CD4-positive, alpha-beta T cell treated with Interleukin-6 at 100 ng/mL for 8 hours (primary cell): ENCODE measurements at regions not wholly inside any gene's neighbourhood (a gene's known extent, or its start where the extent isn't known, plus 50 kb on each side); places are given as distances from the start of the nearest gene placed in this dataset.
"Not testable (repeated sequence)": the region's sequence is repeated elsewhere in the genome, so short reads cannot be mapped to it uniquely, and the experiment has no call there.

Experiments used
- DNase-seq: peaks from one replicate; pipeline ENCODE4 v3.0.0-alpha.2; 2020; ENCODE audit warnings: mixed read lengths, low spot score

GRCh38 chr3:83251490-83251889 is 1490.0 kb upstream of the GBE1 start:
- no peak for DNase-seq

DNA sequence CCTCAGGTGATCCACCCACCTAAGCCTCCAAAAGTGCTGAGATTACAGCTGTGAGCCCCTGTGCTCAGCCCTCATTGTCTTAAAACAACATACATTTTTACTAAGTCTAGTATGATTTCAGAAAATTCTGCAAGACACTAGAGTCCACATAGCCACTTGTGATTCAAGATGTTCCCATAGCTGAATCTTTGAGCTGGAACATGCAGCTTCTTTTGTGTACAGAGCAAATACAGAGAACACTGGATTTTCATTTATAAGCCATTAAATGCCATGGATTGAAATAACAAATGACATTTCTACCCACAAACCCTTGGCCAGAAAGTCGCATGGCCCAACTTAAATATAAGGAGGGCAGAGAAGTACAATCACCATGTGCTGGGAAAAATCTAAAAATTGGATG is 1489.2 kb upstream of the GBE1 start:
- no peak for DNase-seq

DNA sequence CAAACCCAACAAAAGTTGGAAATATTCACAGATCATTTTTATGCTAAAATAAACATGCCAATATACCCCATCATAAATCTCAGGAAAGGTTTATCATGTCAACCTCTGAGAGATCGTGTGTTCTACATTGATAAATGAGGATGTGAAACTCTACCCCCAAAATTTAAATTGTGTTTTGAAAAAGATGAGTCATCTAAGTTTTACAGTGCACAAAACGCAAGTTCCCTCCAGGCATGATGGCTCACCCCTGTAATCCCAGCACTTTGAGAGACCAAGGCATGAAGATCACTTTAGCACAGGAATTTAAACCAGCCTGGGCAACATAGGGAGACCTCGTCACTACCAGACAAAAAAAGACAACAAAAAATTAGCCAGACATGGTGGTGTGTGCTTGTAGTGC is 1487.0 kb upstream of the GBE1 start:
- DNase-seq: no peak

DNA sequence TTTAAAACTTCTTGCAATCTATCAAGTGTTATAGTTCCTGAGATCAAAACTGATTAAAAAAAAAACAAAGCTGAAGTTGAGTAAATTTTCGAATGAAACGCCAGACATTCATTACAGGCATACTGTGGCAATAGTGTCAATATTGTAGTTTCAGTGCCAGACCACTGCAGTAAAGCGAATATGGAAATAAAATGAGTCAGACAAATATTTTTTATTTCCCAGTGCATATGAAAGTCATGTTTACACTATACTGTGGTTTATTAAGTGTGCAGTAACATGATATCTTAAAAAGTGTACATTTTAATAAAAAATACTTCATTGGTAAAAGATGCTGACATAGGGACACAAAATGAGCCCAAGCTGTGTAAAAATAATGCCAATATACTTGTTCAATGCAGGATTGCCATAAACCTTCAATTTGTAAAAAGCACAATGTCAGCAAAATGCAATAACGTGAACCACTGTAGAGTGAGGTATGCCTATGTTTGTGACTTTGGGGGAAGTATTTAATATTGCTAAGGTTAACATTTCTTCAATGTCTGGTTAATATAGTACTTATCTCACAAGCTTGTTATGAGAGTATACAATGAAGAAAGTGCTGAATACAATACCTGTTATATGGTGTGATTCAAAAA is 1473.9 kb upstream of the GBE1 start:
- no peak for DNase-seq

DNA sequence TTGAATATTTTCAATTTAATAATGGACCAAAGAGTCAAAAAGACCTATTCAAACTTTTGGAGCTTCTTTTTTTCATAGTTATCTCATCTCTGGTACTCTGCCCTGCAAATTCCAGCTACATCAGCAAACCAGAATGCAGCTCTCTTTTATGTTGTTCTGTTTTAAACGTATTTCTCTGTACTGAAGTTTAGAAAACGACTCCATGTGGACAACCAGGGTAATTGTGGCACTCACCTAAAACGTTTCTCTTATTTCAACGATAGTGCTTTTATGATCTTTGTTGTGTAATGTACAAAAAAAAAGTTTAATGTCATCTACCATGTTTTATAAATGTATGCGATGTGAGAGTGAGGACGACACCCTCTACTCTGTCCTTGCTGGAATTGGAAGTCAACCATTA is 1472.3 kb upstream of the GBE1 start:
- DNase-seq: no peak

DNA sequence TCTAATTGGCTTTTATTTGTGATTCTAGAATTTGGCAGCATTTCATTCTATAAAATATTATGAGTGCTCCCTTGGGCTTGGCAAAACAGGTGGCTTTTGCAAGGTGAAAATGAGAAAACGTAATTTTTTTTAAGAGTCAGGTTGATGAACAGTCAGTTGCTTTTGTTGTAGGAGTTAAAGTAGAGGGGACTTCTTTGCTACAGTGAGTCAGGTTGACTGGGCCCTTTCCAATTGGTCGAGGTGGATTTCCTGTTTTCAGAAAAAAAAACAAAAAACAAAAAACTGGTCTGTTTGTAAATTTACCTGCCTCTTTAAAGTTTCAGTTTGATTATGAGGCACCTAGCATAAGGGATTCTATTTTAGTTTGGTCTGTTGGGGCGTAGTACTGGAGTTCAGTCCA is 1469.4 kb upstream of the GBE1 start:
- no peak for DNase-seq

DNA sequence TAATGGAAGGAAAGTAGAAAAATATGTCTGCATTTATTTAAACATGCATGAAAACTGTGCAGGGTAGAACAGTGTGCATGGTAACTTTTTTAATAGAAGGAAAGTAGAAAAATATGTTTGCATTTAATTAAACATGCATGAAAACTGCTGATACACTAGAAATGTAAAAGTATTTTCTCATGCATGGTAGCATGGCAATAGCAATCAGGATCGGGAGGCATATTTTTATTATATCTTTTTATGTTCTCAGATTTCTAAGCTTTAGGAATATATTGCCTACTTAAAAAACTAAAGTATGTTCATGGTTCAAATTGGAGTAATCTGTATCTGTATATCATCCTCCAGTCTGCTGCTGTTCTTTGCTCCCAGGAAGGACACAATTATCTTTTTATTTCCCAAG is 1468.9 kb upstream of the GBE1 start:
- DNase-seq: no peak

DNA sequence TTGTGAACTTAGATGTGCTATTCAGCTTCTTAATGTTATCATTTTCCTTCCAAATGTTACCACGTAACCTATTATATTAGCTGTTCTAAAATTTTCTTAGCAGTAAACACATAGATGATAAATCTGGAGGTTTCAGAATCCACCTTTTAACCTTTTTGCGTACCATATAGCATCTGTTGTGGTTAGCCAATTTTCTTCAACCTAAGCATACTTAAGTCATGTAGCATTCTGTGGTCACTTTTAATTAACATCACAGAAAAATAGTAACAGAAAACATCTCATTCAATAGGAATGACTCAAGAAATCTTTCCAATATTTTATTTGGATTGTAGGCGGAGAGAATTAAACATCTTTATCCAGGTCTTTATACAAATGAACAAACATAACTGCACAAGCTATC is 1465.3 kb upstream of the GBE1 start:
- DNase-seq: no peak

DNA sequence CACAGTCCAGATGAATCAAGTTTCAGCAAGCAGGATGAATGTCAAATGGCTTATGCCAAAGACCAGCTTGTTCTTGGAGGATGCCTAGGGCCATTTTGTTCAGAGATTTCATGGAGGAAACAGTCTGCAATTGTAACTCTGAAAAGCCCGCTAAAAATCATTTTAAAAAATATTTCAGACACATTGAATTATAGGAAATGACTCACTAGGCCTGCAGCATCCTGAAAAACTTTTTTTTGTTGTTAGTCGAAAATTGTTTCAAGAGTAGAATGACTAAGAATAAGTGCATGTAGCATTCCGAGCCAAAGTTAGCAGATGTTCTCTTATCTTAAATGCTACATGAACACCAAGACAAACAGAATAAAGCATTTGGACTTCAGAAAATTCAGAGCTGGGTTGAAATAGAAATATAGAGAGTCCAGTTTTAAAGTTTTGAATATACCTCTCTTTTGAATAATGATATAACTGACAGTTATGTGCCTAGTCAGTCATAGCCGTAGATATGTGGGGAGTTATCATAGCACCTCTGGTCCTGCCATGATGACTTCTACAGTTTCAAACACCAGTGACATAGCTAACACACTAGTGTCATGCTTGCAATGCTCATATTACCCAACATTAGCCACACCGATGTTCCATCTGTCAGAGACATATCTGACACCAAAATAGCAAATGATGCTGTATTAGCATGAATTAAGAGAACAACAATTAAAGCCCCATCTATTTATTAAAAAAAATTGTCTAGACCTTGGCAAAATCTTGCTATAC is 1462.8 kb upstream of the GBE1 start:
- DNase-seq: no peak

DNA sequence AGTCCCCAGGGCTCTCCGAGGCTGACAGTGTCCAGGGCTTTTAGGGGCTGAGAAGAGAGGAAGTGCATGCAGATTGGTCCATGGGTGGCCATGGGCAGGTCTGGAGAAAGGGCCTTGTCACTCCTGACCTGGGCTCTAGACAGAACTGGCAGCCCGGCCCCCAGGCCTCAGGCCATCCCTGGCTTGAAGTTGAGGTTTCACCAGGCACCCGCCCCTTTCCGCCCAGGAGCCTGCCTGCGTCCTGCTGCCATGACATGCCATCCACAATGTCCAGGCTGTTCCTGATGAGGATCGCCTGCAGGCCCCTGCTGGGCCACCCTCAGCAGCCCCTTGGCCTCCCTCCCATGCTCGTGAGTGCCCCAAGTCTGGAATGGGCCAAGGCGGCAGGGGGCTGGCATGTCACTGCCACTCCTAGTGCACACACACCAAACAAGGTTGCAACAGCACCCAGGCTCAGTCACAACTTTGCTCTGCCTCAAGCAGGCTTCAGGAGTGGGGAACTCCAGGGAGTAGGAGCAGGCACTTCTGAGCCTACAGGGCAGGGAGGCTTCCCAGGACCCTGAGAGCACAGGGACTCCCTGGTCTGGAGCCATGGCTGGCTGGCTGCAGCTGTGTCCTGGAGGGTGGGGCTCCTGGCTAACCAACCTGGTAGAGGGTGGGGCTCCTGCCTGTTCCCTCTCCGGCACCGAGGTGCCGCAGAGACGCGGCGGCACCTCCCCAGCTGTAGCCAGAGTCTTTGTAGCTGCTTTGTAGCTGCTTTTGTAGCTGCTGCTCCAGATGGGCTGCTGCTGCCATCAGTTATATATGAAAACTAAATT is 1457.1 kb upstream of the GBE1 start:
- DNase-seq: no peak

DNA sequence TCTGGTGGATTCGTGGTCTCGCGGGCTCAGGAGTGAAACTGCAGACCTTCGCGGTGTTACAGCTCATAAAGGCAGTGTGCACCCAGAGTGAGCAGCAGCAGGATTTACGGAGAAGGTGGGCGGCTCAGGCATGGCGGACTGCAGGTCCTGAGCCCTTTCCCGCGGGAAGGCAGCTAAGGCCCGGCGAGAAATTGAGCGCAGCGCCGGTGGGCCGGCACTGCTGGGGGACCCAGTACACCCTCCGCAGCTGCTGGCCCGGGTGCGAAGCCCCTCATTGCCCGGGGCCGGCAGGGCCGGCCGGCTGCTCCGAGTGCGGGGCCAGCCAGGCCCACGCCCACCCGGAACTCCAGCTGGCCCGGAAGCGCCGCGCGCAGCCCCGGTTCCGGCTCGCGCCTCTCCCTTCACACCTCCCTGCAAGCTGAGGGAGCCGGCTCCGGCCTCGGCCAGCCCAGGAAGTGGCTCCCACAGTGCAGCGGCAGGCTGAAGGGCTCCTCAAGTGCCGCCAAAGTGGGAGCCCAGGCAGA is 1456.2 kb upstream of the GBE1 start:
- DNase-seq: not testable (repeated sequence)

DNA sequence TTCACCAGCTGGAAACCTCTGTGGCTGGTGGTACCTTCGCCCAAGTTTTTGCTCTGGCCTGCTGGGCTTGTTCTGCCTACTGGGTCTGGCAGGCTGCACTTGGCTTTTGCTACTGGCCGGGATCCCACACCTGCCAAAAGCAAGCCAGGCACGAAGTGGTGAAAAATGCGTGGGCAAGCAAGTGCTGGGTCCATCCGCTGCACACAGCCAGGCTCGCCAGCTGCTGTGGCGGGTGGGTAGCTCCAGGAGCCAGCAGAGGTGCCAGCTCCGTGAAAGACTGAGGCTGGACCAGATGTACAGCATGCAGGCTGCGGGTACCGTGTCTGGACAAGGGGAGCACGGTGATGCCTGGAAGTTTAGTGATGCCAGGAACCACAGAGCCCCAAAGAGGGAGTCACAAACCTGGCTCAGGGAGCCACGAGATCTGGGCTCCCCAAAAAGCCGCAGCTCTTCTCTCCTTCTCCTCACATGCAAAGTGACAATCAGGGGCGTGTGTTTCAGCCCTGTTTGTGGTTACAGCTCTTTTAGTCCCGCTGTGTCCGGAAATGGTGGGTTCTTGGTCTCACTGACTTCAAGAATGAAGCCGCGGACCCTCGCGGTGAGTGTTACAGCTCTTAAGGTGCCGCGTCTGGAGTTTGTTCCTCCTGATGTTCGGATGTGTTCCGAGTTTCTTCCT is 1455.6 kb upstream of the GBE1 start:
- no peak for DNase-seq

- no peak for DNase-seq
These were observed 1433.8 kb upstream of the GBE1 start for GRCh38 chr3:83195243-83195642.

DNA sequence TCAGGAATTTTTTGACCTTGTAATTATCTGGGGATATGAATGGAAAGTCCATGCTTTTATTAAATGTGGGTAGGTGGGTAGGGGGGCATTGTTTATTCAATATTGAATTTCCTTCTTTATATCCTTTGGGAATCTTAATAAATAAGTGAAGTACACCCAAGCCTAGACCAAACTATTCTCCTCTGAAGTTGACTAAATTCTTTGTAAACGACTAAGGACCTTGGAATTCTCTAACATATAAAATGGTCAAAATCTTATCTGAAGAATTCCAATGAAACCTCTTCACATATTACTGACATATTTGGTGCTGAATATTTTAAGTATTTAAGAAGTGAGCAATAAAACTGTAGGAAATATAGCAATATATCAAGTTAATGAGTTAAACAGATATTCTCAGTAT is 1432.1 kb upstream of the GBE1 start:
- no peak for DNase-seq

DNA sequence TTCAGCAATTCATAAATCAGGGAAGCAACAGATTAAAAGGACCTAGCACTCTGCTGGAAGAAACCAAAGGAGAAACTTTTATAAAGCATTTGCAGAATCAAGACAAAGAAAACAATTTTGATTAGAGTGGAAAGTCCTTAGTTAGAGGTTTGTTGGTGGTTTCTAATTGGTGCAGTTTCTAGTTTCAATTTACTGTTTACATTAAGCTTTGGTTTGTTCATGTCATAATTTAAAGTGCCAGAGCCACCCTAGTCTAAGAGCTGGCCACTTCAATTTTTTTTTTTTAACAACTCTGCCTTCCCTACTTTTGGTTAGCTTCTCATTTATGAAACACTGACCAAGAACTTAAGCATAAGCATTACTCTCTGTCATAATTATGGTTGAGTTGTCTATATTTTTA is 1428.2 kb upstream of the GBE1 start:
- no peak for DNase-seq

- DNase-seq: no peak
These were observed 1408.0 kb upstream of the GBE1 start for GRCh38 chr3:83169473-83169872.

DNA sequence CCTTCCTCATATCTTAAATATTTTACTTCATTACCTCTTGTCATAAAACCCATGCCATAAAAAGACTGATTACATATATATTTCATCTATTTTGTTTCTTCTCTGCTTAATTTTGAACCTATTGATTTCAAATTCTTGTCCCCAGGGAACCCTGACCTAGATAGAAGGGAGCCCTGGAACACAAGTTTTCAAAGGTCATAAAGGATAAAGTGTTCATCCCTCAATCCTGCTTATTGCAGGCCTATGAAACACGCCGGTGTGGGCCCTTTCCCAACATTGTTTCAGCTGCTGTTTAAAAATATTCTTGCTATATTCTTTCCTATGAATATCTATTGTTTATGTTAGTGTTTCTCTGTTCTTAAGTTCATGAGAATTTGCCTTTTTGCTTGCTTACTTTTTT is 1389.5 kb upstream of the GBE1 start:
- no peak for DNase-seq

DNA sequence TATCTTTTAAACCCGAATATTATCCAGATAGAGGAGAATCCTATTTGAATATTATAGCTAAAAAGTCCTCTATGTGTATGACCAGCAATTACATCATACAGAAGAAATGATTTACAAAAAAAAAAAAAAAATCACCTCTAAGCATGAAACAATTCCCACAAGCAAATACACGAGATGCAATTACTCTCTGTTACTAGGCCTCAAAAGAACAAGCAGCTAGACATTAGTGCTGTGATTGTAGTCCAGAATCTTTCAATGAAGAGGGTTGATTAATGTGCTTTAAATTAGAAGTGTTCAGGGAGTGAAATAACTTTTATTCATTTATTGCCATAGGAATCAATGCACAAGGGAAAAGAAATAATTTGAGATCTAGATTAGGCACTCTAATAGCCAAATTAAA is 1379.5 kb upstream of the GBE1 start:
- DNase-seq: no peak

- no peak for DNase-seq
These were observed 1369.8 kb upstream of the GBE1 start for GRCh38 chr3:83131236-83131635.

GRCh38 chr3:83122774-83123350 is 1361.4 kb upstream of the GBE1 start:
- DNase-seq: no peak

- no peak for DNase-seq
These were observed 1331.8 kb upstream of the GBE1 start for GRCh38 chr3:83093222-83093572.
